ENCODE measurements at regions not wholly inside any gene's neighbourhood (a gene's known extent, or its start where the extent isn't known, plus 50 kb on each side); places are given as distances from the start of the nearest gene placed in this dataset.
A peak's percentile ranks its signal among the peaks of the same experiment; 100 is the strongest.

GRCh38 chr13:23985839-23986238 lies 88.5 kb upstream of the C1QTNF9B start:
- H3K9me3 Mint-ChIP-seq (ENCODE audit: unreplicated experiment) = no peaks in the 10 kb centered on the region
- peaks cover 18% of the 10 kb centered on the region for H3K4me1 Mint-ChIP-seq (ENCODE audit: low read depth, unreplicated experiment)
- H3K36me3 Mint-ChIP-seq (ENCODE audit: low read depth, unreplicated experiment) = peaks cover 22% of the 10 kb centered on the region
- Histone ChIP-seq H3K4me3 (ENCODE audit: insufficient read depth, low read depth, low read length) (no peak overlapping the region), H3K27ac (ENCODE audit: low read depth, low read length) (no peak overlapping the region), H3K36me3 (ENCODE audit: insufficient read depth, low read length) (no peaks in the 10 kb centered on the region), H3K9me3 (ENCODE audit: insufficient read depth, low read depth, low read length) (no peaks in the 10 kb centered on the region), H3K27me3 (ENCODE audit: insufficient read depth, low read length) (peaks cover 11% of the 10 kb centered on the region), H3K9ac (ENCODE audit: low read length) (no peak overlapping the region), H2AFZ (ENCODE audit: low read depth, low read length) (no peak overlapping the region), H4K20me1 (ENCODE audit: insufficient read depth, low read length) (no peaks in the 10 kb centered on the region), H3K4me2 (ENCODE audit: low read length) (no peak overlapping the region), H3K79me2 (ENCODE audit: insufficient read depth, low read length) (no peaks in the 10 kb centered on the region), H3K4me1 (ENCODE audit: insufficient read depth, low read length) (no peaks in the 10 kb centered on the region)
- no peak overlapping the region for H3K27ac Mint-ChIP-seq (ENCODE audit: unreplicated experiment)
- DNase-seq (ENCODE audit: low read depth) = no peak
- peaks cover 5% of the 10 kb centered on the region for H3K27me3 Mint-ChIP-seq (ENCODE audit: low read depth, unreplicated experiment)
- FAIRE-seq = no peak
- H3K4me3 Mint-ChIP-seq (ENCODE audit: unreplicated experiment) = no peak overlapping the region
- TF ChIP-seq EZH2 (IDR thresholded peaks at IDR 0.05; ENCODE audit: insufficient read depth, low read length) = no peak
- no peak for TF ChIP-seq CTCF (IDR thresholded peaks at IDR 0.05; ENCODE audit: insufficient read depth, low read depth, low read length)

- no peaks in the 10 kb centered on the region for H3K9me3 Mint-ChIP-seq (ENCODE audit: unreplicated experiment)
- Histone ChIP-seq H2AFZ (ENCODE audit: low read depth, low read length) (no peak overlapping the region), H3K27me3 (ENCODE audit: insufficient read depth, low read length) (peaks cover 13% of the 10 kb centered on the region), H3K4me2 (ENCODE audit: low read length) (no peak overlapping the region), H3K79me2 (ENCODE audit: insufficient read depth, low read length) (no peaks in the 10 kb centered on the region), H3K4me1 (ENCODE audit: insufficient read depth, low read length) (no peaks in the 10 kb centered on the region), H3K27ac (ENCODE audit: low read depth, low read length) (no peak overlapping the region), H3K9ac (ENCODE audit: low read length) (no peak overlapping the region), H3K36me3 (ENCODE audit: insufficient read depth, low read length) (no peaks in the 10 kb centered on the region), H3K4me3 (ENCODE audit: insufficient read depth, low read depth, low read length) (no peak overlapping the region), H4K20me1 (ENCODE audit: insufficient read depth, low read length) (no peaks in the 10 kb centered on the region), H3K9me3 (ENCODE audit: insufficient read depth, low read depth, low read length) (no peaks in the 10 kb centered on the region)
- peaks cover 25% of the 10 kb centered on the region for H3K36me3 Mint-ChIP-seq (ENCODE audit: low read depth, unreplicated experiment)
- no peak overlapping the region for H3K27ac Mint-ChIP-seq (ENCODE audit: unreplicated experiment)
- peaks cover 6% of the 10 kb centered on the region for H3K27me3 Mint-ChIP-seq (ENCODE audit: low read depth, unreplicated experiment)
- peaks cover 21% of the 10 kb centered on the region for H3K4me1 Mint-ChIP-seq (ENCODE audit: low read depth, unreplicated experiment)
- TF ChIP-seq CTCF (IDR thresholded peaks at IDR 0.05; ENCODE audit: insufficient read depth, low read depth, low read length) = no peak
- no peak for TF ChIP-seq EZH2 (IDR thresholded peaks at IDR 0.05; ENCODE audit: insufficient read depth, low read length)
- no peak for FAIRE-seq
- DNase-seq (ENCODE audit: low read depth) = peak; percentile 99
- H3K4me3 Mint-ChIP-seq (ENCODE audit: unreplicated experiment) = no peak overlapping the region
Measured at GRCh38 chr13:23986619-23987018, 89.3 kb upstream of the C1QTNF9B start.

- TF ChIP-seq EZH2 (IDR thresholded peaks at IDR 0.05; ENCODE audit: insufficient read depth, low read length) (no peak), CTCF (IDR thresholded peaks at IDR 0.05; ENCODE audit: insufficient read depth, low read depth, low read length) (no peak)
- no peak overlapping the region for H3K4me3 Mint-ChIP-seq (ENCODE audit: unreplicated experiment)
- FAIRE-seq (no peak), DNase-seq (ENCODE audit: low read depth) (peak; percentile 56)
- H3K9ac ChIP-seq (ENCODE audit: low read length) = no peak overlapping the region
- H3K4me1 Mint-ChIP-seq (ENCODE audit: low read depth, unreplicated experiment) = peaks cover 21% of the 10 kb centered on the region
- H3K4me2 ChIP-seq (ENCODE audit: low read length) = no peak overlapping the region
- peak overlapping the region; percentile 20 for H3K27ac Mint-ChIP-seq (ENCODE audit: unreplicated experiment)
- no peak overlapping the region for H3K27ac ChIP-seq (ENCODE audit: low read depth, low read length)
- H3K27me3 Mint-ChIP-seq (ENCODE audit: low read depth, unreplicated experiment) = peaks cover 7% of the 10 kb centered on the region
- H3K79me2 ChIP-seq (ENCODE audit: insufficient read depth, low read length) = no peaks in the 10 kb centered on the region
- H3K36me3 ChIP-seq (ENCODE audit: insufficient read depth, low read length) = no peaks in the 10 kb centered on the region
- peaks cover 12% of the 10 kb centered on the region for H3K27me3 ChIP-seq (ENCODE audit: insufficient read depth, low read length)
- H3K4me3 ChIP-seq (ENCODE audit: insufficient read depth, low read depth, low read length) = no peak overlapping the region
- H3K36me3 Mint-ChIP-seq (ENCODE audit: low read depth, unreplicated experiment) = peaks cover 27% of the 10 kb centered on the region
- no peaks in the 10 kb centered on the region for H3K9me3 Mint-ChIP-seq (ENCODE audit: unreplicated experiment)
- H4K20me1 ChIP-seq (ENCODE audit: insufficient read depth, low read length) = no peaks in the 10 kb centered on the region
- no peak overlapping the region for H2AFZ ChIP-seq (ENCODE audit: low read depth, low read length)
- H3K4me1 ChIP-seq (ENCODE audit: insufficient read depth, low read length) = no peaks in the 10 kb centered on the region
- no peaks in the 10 kb centered on the region for H3K9me3 ChIP-seq (ENCODE audit: insufficient read depth, low read depth, low read length)
Measured at GRCh38 chr13:23987331-23987894, 90.1 kb upstream of the C1QTNF9B start.

Data from astrocyte (in vitro differentiated cells and primary cell).